ENCODE measurements at regions not wholly inside any gene's neighbourhood (a gene's known extent, or its start where the extent isn't known, plus 50 kb on each side); places are given as distances from the start of the nearest gene placed in this dataset.

- TF ChIP-seq CTCF (IDR thresholded peaks at IDR 0.05; ENCODE audit: borderline replicate concordance, extremely low read depth, low read length, poor library complexity, severe bottlenecking) (no peak), EZH2 (IDR thresholded peaks at IDR 0.05; ENCODE audit: borderline replicate concordance, low read depth, low read length, severe bottlenecking) (no peak)
These were observed 472.8 kb upstream of the DDX18 start for GRCh38 chr2:117341690-117342089.

All from DND-41 (cell line).